Upper lobe of left lung (tissue), 4 donors: ENCODE measurements at regions not wholly inside any gene's neighbourhood (a gene's known extent, or its start where the extent isn't known, plus 50 kb on each side); places are given as distances from the start of the nearest gene placed in this dataset.

Experiments
- EP300 ChIP-seq, 4 donors: sonication (generic); formaldehyde crosslinking; IDR thresholded peaks; one replicate each; pipeline ENCODE4 v1.5.1; 2017; ENCODE audit warnings: antibody characterized with exemption in 4 of 4, control low read depth in 2 of 4
- POLR2A ChIP-seq, 4 donors: fragments of 450-650 bp; IDR thresholded peaks; one replicate each; pipeline ENCODE4 v1.5.1; 2016 to 2017; ENCODE audit warnings: antibody characterized with exemption in 4 of 4, mild to moderate bottlenecking in 2 of 4
- POLR2AphosphoS5 ChIP-seq, 2 donors: sonication (generic); formaldehyde crosslinking; IDR thresholded peaks; one replicate each; pipeline ENCODE4 v1.5.1; 2017; ENCODE audit warnings: antibody characterized with exemption in 2 of 2
- TF ChIP-seq, protein P1 (sequence below), 6 experiments: fragments of 450-650 bp in 4 of 6; fragments of 200-600 bp in 2 of 6; sonication (generic) in 2 of 6; IDR thresholded peaks; one replicate each; pipeline ENCODE4 v1.5.1; 2016 to 2019; ENCODE audit warnings: antibody characterized with exemption in 6 of 6

DNA sequence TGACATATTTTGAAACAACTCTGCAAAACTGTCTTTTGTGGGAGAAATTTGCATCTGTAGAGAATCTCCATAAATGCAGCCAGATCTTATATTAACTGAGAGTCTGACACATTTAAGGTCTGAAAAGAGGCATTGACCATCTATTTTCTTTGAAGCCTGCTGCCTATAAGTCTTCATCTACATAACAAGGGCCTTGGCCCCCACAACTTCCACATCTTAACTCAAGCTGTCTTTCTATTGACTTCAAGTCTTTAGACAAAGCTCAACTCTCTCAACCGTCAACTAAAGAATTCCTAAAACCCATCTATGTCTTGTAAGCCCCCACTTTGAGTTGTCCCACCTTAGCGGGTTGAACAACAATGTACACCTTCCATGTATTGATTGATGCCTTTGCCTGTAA, 72.4 kb upstream of the ADCY1 start:
- TF ChIP-seq, protein P1, sequence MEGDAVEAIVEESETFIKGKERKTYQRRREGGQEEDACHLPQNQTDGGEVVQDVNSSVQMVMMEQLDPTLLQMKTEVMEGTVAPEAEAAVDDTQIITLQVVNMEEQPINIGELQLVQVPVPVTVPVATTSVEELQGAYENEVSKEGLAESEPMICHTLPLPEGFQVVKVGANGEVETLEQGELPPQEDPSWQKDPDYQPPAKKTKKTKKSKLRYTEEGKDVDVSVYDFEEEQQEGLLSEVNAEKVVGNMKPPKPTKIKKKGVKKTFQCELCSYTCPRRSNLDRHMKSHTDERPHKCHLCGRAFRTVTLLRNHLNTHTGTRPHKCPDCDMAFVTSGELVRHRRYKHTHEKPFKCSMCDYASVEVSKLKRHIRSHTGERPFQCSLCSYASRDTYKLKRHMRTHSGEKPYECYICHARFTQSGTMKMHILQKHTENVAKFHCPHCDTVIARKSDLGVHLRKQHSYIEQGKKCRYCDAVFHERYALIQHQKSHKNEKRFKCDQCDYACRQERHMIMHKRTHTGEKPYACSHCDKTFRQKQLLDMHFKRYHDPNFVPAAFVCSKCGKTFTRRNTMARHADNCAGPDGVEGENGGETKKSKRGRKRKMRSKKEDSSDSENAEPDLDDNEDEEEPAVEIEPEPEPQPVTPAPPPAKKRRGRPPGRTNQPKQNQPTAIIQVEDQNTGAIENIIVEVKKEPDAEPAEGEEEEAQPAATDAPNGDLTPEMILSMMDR (IDR thresholded peaks at IDR 0.05), result no peak
- TF ChIP-seq POLR2AphosphoS5 (IDR thresholded peaks at IDR 0.05) (no peak), POLR2A (IDR thresholded peaks at IDR 0.05) (no peak), EP300 (IDR thresholded peaks at IDR 0.05) (no peak)
